Prostate gland (tissue), 2 donors: ENCODE measurements at regions not wholly inside any gene's neighbourhood (a gene's known extent, or its start where the extent isn't known, plus 50 kb on each side); places are given as distances from the start of the nearest gene placed in this dataset.

Experiments used
- CTCF ChIP-seq, 4 experiments: fragments of 200-600 bp in 2 of 4; fragments of 450-650 bp in 2 of 4; sonication (generic) in 2 of 4; IDR thresholded peaks; 1 replicate in 3 of 4; 2 replicates in 1 of 4; pipeline ENCODE4 v1.5.1; 2016 to 2019; ENCODE audit warnings: antibody characterized with exemption in 4 of 4, mild to moderate bottlenecking in 2 of 4, moderate library complexity in 2 of 4
- POLR2A ChIP-seq: fragments of 450-650 bp; IDR thresholded peaks from one replicate; pipeline ENCODE4 v1.6.1; 2016; ENCODE audit warnings: antibody characterized with exemption, mild to moderate bottlenecking
- POLR2AphosphoS5 ChIP-seq: sonication (generic); formaldehyde crosslinking; IDR thresholded peaks from one replicate; pipeline ENCODE4 v1.6.1; 2017; ENCODE audit warnings: antibody characterized with exemption

GRCh38 chr20:42003380-42003779 is 385.2 kb upstream of the CHD6 start:
- TF ChIP-seq CTCF (IDR thresholded peaks at IDR 0.05) = no peak
- no peak for TF ChIP-seq POLR2A
- no peak for TF ChIP-seq POLR2AphosphoS5
